ENCODE measurements at regions not wholly inside any gene's neighbourhood (a gene's known extent, or its start where the extent isn't known, plus 50 kb on each side); places are given as distances from the start of the nearest gene placed in this dataset.

- no peaks in the 10 kb centered on the region for H3K9me3 Mint-ChIP-seq (ENCODE audit: unreplicated experiment)
- H3K36me3 Mint-ChIP-seq (ENCODE audit: insufficient read depth, unreplicated experiment): no peaks in the 10 kb centered on the region
- ChIA-PET POLR2A (no interaction called here), CTCF (no interaction called here)
- Histone ChIP-seq H3K4me1 (no peaks in the 10 kb centered on the region), H3K9me3 (no peaks in the 10 kb centered on the region), H3K4me3 (ENCODE audit: low read depth, low read length) (no peak overlapping the region), H3K36me3 (ENCODE audit: control insufficient read depth, insufficient read depth, low read length) (no peaks in the 10 kb centered on the region), H3K27me3 (replicated peaks; ENCODE audit: control insufficient read depth, insufficient read depth, low read length) (no peaks in the 10 kb centered on the region)
- H3K4me1 Mint-ChIP-seq (ENCODE audit: low read depth, unreplicated experiment): no peaks in the 10 kb centered on the region
- intact Hi-C loops (cut with micrococcal nuclease; ENCODE audit: unreplicated experiment): no loop called here
- BruUV-seq (replicated peaks): no TSS peak
- H3K27ac Mint-ChIP-seq (ENCODE audit: unreplicated experiment): no peak overlapping the region
- no peaks in the 10 kb centered on the region for H3K27me3 Mint-ChIP-seq (ENCODE audit: insufficient read depth, unreplicated experiment)
- DNase-seq: no peak
- H3K4me3 Mint-ChIP-seq (ENCODE audit: unreplicated experiment): no peak overlapping the region
- TF ChIP-seq CTCF (IDR thresholded peaks at IDR 0.05; ENCODE audit: insufficient read depth in 1 of 2, low read depth in 1 of 2, low read length in 1 of 2, severe bottlenecking in 1 of 2, unreplicated experiment in 1 of 2): no peak
Observed at GRCh38 chr4:57924951-57925350, 814.8 kb upstream of the IGFBP7 start.

- BruUV-seq (replicated peaks): no TSS peak
- POLR2A ChIA-PET: no interaction called here
- intact Hi-C loops (cut with micrococcal nuclease; ENCODE audit: unreplicated experiment): no loop called here
Observed at GRCh38 chr4:57916479-57916878, 806.3 kb upstream of the IGFBP7 start.

GRCh38 chr4:57911203-57911602 lies 801.0 kb upstream of the IGFBP7 start:
- H3K4me3 Mint-ChIP-seq (ENCODE audit: unreplicated experiment): no peak overlapping the region
- BruUV-seq (replicated peaks): no TSS peak
- H3K36me3 Mint-ChIP-seq (ENCODE audit: insufficient read depth, unreplicated experiment): no peaks in the 10 kb centered on the region
- H3K4me3 ChIP-seq (ENCODE audit: low read depth, low read length): no peak overlapping the region
- H3K9me3 ChIP-seq: no peaks in the 10 kb centered on the region
- H3K4me1 ChIP-seq: no peaks in the 10 kb centered on the region
- intact Hi-C loops (cut with micrococcal nuclease; ENCODE audit: unreplicated experiment): no loop called here
- no peak for DNase-seq
- no peak for TF ChIP-seq CTCF (IDR thresholded peaks at IDR 0.05; ENCODE audit: insufficient read depth in 1 of 2, low read depth in 1 of 2, low read length in 1 of 2, severe bottlenecking in 1 of 2, unreplicated experiment in 1 of 2)
- no peaks in the 10 kb centered on the region for H3K4me1 Mint-ChIP-seq (ENCODE audit: low read depth, unreplicated experiment)
- ChIA-PET POLR2A (no interaction called here), CTCF (no interaction called here)
- H3K36me3 ChIP-seq (ENCODE audit: control insufficient read depth, insufficient read depth, low read length): no peaks in the 10 kb centered on the region
- H3K27ac Mint-ChIP-seq (ENCODE audit: unreplicated experiment): no peak overlapping the region
- no peaks in the 10 kb centered on the region for H3K27me3 ChIP-seq (replicated peaks; ENCODE audit: control insufficient read depth, insufficient read depth, low read length)
- no peaks in the 10 kb centered on the region for H3K9me3 Mint-ChIP-seq (ENCODE audit: unreplicated experiment)
- H3K27me3 Mint-ChIP-seq (ENCODE audit: insufficient read depth, unreplicated experiment): no peaks in the 10 kb centered on the region

More at GRCh38 chr4:57916479-57916878, 806.3 kb upstream of the IGFBP7 start:
- no peaks in the 10 kb centered on the region for H3K4me1 Mint-ChIP-seq (ENCODE audit: low read depth, unreplicated experiment)
- H3K4me1 ChIP-seq: no peaks in the 10 kb centered on the region
- H3K4me3 ChIP-seq (ENCODE audit: low read depth, low read length): no peak overlapping the region
- H3K9me3 Mint-ChIP-seq (ENCODE audit: unreplicated experiment): peaks cover 9% of the 10 kb centered on the region
- no peaks in the 10 kb centered on the region for H3K9me3 ChIP-seq
- no peaks in the 10 kb centered on the region for H3K27me3 ChIP-seq (replicated peaks; ENCODE audit: control insufficient read depth, insufficient read depth, low read length)
- no peaks in the 10 kb centered on the region for H3K36me3 ChIP-seq (ENCODE audit: control insufficient read depth, insufficient read depth, low read length)
- no peak for DNase-seq
- H3K36me3 Mint-ChIP-seq (ENCODE audit: insufficient read depth, unreplicated experiment): no peaks in the 10 kb centered on the region
- no peaks in the 10 kb centered on the region for H3K27me3 Mint-ChIP-seq (ENCODE audit: insufficient read depth, unreplicated experiment)
- H3K4me3 Mint-ChIP-seq (ENCODE audit: unreplicated experiment): no peak overlapping the region
- no peak for TF ChIP-seq CTCF (IDR thresholded peaks at IDR 0.05; ENCODE audit: insufficient read depth in 1 of 2, low read depth in 1 of 2, low read length in 1 of 2, severe bottlenecking in 1 of 2, unreplicated experiment in 1 of 2)
- CTCF ChIA-PET: no interaction called here
- no peak overlapping the region for H3K27ac Mint-ChIP-seq (ENCODE audit: unreplicated experiment)

Measured in Caco-2 (cell line).